ENCODE measurements at regions not wholly inside any gene's neighbourhood (a gene's known extent, or its start where the extent isn't known, plus 50 kb on each side); places are given as distances from the start of the nearest gene placed in this dataset.

DNA sequence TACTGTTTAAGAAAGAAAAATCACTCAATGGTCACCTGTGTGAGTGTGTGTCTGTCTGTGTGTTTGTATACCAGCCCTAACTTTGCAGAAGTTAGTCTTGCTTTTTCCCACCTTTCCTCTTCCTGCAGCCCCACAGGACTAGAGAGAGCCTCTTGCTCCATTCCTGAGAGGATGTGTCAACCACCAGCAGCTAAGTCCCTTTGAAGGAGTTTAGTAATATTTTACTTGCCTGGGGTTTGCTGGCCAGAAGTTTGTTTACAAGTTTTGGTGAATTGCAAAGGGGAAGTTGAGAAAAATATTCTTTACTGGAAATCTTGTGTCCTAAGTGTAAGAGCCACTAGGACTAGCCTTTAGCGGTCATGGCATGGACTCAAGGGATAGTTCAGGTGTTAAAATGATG is 316.2 kb downstream of the BRINP1 start:
- no peaks in the 10 kb centered on the region for H3K36me3 ChIP-seq
- no peaks in the 10 kb centered on the region for H3K27me3 ChIP-seq (ENCODE audit: low read depth)
- peak overlapping the region; percentile 47 for H3K4me3 ChIP-seq
- H3K27ac ChIP-seq (replicated peaks) = peak overlapping the region; percentile 85
- no peak for DNase-seq
- TF ChIP-seq, protein P1, sequence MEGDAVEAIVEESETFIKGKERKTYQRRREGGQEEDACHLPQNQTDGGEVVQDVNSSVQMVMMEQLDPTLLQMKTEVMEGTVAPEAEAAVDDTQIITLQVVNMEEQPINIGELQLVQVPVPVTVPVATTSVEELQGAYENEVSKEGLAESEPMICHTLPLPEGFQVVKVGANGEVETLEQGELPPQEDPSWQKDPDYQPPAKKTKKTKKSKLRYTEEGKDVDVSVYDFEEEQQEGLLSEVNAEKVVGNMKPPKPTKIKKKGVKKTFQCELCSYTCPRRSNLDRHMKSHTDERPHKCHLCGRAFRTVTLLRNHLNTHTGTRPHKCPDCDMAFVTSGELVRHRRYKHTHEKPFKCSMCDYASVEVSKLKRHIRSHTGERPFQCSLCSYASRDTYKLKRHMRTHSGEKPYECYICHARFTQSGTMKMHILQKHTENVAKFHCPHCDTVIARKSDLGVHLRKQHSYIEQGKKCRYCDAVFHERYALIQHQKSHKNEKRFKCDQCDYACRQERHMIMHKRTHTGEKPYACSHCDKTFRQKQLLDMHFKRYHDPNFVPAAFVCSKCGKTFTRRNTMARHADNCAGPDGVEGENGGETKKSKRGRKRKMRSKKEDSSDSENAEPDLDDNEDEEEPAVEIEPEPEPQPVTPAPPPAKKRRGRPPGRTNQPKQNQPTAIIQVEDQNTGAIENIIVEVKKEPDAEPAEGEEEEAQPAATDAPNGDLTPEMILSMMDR (IDR thresholded peaks at IDR 0.05; ENCODE audit: borderline replicate concordance) = no peak
- no peaks in the 10 kb centered on the region for H3K9me3 ChIP-seq (replicated peaks)
- peaks cover 28% of the 10 kb centered on the region for H3K4me1 ChIP-seq
- intact Hi-C loops (cut with micrococcal nuclease) = no loop called here

DNA sequence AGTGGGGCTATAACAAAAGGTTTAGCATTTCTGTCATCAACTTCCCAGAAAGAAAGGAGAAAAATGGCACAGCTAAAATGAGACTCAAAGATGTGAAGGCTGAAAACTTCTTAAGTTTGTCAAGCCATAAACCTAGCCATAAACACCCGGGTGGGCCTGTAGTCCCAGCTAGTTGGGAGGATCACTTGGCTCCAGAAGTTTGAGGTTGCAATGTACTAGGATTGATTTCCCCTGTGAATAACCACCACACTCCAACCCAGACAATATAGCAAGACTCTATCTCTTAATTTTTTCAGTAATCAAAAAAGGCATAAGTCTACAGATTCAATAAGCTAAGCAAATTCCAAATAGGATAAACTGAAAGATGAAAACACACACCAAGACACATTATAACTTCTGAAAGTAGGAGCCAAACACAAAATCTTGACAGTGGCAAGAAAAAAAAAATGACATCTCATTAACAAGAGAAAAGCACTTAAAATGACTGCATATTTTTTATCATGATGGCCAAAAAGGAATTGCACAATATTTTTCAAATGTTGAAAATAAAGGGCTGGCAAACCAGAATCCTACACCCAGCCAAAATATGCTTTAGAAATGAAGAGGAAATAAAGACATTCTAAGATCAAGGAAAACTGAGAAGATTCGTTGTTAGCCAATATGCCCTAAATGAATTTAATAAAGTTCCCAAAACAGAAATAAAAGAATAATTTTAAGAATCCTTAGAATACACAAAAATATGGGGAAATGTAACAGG is 308.4 kb downstream of the BRINP1 start:
- peak overlapping the region; percentile 38 for H3K27ac ChIP-seq (replicated peaks)
- TF ChIP-seq, protein P1 (IDR thresholded peaks at IDR 0.05; ENCODE audit: borderline replicate concordance) = no peak

DNA sequence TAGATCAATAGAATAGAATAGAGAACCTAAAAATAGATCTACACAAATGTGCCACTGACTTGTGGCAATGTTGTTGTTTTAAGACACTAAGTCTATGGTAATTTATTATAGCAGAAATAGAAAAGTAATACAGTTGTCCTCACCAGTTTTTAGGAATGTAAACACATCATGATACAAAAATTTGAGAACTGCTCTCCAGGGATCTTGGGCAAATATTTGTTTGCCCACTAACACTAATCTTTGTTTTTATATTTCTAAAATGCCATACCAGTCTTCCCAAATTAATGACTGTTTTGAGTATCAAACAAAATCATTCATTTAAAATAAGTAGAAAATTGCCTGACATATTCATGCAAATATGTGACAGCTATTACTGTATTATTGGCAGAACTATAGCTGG is 297.6 kb downstream of the BRINP1 start:
- TF ChIP-seq, protein P1 (IDR thresholded peaks at IDR 0.05; ENCODE audit: borderline replicate concordance) = no peak
- DNase-seq = no peak
- intact Hi-C loops (cut with micrococcal nuclease) = no loop called here

More for the DNA sequence above, 308.4 kb downstream of the BRINP1 start:
- intact Hi-C loops (cut with micrococcal nuclease) = no loop called here
- no peaks in the 10 kb centered on the region for H3K9me3 ChIP-seq (replicated peaks)
- H3K36me3 ChIP-seq = no peaks in the 10 kb centered on the region
- no peaks in the 10 kb centered on the region for H3K27me3 ChIP-seq (ENCODE audit: low read depth)
- H3K4me3 ChIP-seq = no peak overlapping the region
- H3K4me1 ChIP-seq = no peaks in the 10 kb centered on the region
- no peak for DNase-seq

DNA sequence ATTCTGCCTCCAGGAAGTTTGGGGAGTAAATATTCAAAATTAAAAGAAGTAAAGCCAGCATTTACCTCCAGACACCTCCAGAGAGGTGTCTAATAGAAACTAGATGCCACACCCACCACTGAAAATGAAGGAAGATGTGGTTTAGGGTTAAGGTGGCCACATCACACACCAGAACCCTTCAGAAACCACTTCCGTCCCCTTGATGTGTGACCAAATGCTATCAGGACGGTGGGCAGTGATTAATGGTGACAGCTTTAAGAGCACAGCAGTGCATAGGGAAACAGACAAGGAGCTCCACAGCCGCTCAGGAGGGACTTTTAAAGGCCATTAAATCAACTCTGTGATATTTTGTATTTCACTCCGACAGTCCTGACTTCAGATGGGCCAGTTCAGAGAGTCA is 295.2 kb downstream of the BRINP1 start:
- Histone ChIP-seq H3K9me3 (replicated peaks) (no peaks in the 10 kb centered on the region), H3K36me3 (no peaks in the 10 kb centered on the region), H3K27me3 (ENCODE audit: low read depth) (no peaks in the 10 kb centered on the region), H3K4me3 (no peak overlapping the region), H3K27ac (replicated peaks) (no peak overlapping the region), H3K4me1 (no peaks in the 10 kb centered on the region)
- TF ChIP-seq, protein P1 (IDR thresholded peaks at IDR 0.05; ENCODE audit: borderline replicate concordance) = no peak
- intact Hi-C loops (cut with micrococcal nuclease) = no loop called here
- no peak for DNase-seq

More for the DNA sequence above, 297.6 kb downstream of the BRINP1 start:
- Histone ChIP-seq H3K27me3 (ENCODE audit: low read depth) (no peaks in the 10 kb centered on the region), H3K4me3 (no peak overlapping the region), H3K4me1 (no peaks in the 10 kb centered on the region), H3K27ac (replicated peaks) (no peak overlapping the region), H3K9me3 (replicated peaks) (peaks cover 10% of the 10 kb centered on the region), H3K36me3 (no peaks in the 10 kb centered on the region)

DNA sequence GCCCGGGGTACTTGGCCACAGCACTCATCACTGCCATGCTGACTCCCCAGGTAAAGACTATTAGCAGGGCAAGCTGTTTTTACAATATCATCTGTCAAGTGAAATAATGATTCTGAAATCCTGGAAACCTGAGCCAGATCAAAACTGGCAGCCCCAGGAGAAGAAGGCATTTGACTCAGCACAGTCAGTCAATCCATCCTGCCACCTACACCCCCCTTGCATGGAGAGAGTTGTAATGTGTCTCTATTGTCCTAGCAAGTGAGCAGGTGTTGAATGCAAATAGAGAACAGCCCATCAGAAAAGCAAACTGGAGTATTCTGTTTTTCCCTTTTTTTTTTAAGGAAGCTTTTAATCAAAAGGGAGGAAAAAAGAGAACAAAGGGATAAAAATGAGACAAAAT is 291.2 kb downstream of the BRINP1 start:
- Histone ChIP-seq H3K4me3 (no peak overlapping the region), H3K36me3 (no peaks in the 10 kb centered on the region), H3K27me3 (ENCODE audit: low read depth) (no peaks in the 10 kb centered on the region), H3K27ac (replicated peaks) (no peak overlapping the region), H3K4me1 (no peaks in the 10 kb centered on the region), H3K9me3 (replicated peaks) (peaks cover 3% of the 10 kb centered on the region)
- intact Hi-C loops (cut with micrococcal nuclease) = no loop called here
- DNase-seq = no peak
- TF ChIP-seq, protein P1 (IDR thresholded peaks at IDR 0.05; ENCODE audit: borderline replicate concordance) = no peak

All from left ventricle myocardium inferior (tissue), 1 donor.